ENCODE measurements at regions not wholly inside any gene's neighbourhood (a gene's known extent, or its start where the extent isn't known, plus 50 kb on each side); places are given as distances from the start of the nearest gene placed in this dataset.

DNA sequence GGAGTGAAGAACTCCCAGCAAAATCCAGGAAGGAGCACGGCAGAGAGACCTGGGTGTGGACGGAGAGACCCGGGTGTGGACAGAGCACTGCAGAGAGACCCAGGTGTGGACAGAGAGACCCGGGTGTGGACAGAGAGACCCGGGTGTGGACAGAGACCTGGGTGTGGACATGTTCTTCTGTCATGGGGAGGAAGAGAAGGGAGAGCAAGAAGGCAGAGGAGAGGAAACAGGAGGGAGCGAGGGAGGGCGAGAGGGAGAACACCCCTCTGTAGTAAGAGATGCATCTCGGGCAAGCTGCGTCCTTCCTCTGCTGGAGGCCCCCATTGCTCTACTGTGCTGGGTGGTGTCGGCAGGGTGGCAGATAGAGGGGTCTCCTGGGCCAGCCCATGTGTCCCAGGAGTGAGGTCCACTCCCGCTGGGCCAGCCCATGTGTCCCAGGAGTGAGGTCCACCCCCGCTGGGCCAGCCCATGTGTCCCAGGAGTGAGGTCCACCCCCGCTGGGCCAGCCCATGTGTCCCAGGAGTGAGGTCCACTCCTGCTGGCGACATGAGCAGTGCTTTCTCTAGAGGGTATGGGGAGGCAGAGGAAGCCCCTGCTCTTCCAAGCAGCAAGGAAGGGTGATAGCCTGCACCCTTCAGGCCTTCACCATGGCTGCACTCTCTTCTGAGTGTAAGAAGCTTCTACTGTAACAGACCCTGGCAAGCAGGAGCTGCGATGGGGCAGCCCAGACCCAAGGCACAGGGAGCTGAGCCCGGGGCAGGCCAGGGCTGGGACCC lies 934.2 kb downstream of the BRD1 start:
- Histone ChIP-seq H3K27ac (no peak overlapping the region), H3K4me3 (no peak overlapping the region), H3K27me3 (peaks cover 0 to 11% (median 0%) of the 10 kb centered on the region in 3 donors), H3K9me3 (no peaks in the 10 kb centered on the region), H3K36me3 (no peaks in the 10 kb centered on the region), H3K4me1 (no peaks in the 10 kb centered on the region)
- intact Hi-C loops (cut with DNase I): no loop called here
- DNase-seq: no peak
- TF ChIP-seq, protein P1, sequence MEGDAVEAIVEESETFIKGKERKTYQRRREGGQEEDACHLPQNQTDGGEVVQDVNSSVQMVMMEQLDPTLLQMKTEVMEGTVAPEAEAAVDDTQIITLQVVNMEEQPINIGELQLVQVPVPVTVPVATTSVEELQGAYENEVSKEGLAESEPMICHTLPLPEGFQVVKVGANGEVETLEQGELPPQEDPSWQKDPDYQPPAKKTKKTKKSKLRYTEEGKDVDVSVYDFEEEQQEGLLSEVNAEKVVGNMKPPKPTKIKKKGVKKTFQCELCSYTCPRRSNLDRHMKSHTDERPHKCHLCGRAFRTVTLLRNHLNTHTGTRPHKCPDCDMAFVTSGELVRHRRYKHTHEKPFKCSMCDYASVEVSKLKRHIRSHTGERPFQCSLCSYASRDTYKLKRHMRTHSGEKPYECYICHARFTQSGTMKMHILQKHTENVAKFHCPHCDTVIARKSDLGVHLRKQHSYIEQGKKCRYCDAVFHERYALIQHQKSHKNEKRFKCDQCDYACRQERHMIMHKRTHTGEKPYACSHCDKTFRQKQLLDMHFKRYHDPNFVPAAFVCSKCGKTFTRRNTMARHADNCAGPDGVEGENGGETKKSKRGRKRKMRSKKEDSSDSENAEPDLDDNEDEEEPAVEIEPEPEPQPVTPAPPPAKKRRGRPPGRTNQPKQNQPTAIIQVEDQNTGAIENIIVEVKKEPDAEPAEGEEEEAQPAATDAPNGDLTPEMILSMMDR (IDR thresholded peaks at IDR 0.05): no peak
- no peak for TF ChIP-seq POLR2AphosphoS5 (IDR thresholded peaks at IDR 0.05)
- no peak for TF ChIP-seq POLR2A (IDR thresholded peaks at IDR 0.05)
- no peak for TF ChIP-seq EP300 (IDR thresholded peaks at IDR 0.05)
- 65 to 80% methylated on average over 16 of the region's 16 CpGs for WGBS, 2 donors

DNA sequence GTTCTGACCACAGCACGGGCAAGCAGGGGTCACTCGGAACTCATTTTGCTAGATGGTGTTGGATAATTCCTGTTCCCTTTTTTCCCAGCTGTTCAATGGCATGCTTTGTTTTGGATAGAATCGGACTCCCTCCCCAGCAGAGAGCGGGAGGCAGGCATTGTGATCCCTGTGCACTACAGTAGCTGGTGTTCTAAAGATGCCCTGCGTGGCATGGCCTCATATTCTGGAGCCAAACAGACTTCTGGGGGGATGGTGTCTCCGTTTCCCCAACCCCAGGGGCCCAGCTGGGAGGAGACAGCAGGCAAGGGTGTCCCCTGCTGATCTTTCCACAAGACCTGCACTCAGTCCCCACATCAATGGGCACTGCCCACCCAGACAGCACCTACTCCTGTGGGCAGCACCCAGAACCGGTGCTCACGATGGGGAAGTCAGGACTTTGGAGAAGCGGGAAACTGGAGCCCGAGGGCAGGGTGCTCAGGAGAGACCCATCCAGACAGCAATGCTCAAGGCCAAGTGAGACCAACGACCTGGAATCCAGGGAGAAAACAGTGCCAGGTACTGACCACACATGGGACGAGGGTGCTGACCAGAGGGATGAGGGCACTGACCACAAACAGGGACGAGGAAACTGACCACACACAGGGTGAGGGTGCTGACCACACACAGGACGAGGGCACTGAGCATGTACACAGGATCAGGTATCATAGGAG lies 934.9 kb downstream of the BRD1 start:
- Histone ChIP-seq H3K27me3 (peaks cover 0 to 11% (median 0%) of the 10 kb centered on the region in 3 donors), H3K27ac (no peak overlapping the region), H3K9me3 (no peaks in the 10 kb centered on the region), H3K4me1 (no peaks in the 10 kb centered on the region), H3K36me3 (no peaks in the 10 kb centered on the region), H3K4me3 (no peak overlapping the region)
- 68 to 74% methylated on average over 14 of the region's 14 CpGs for WGBS, 2 donors
- TF ChIP-seq EP300 (IDR thresholded peaks at IDR 0.05) (no peak), POLR2AphosphoS5 (IDR thresholded peaks at IDR 0.05) (no peak), POLR2A (IDR thresholded peaks at IDR 0.05) (no peak)
- TF ChIP-seq, protein P1 (IDR thresholded peaks at IDR 0.05): no peak
- no peak for DNase-seq
- intact Hi-C loops (cut with DNase I): no loop called here

GRCh38 chr22:48891688-48892577 lies 935.7 kb downstream of the BRD1 start:
- Histone ChIP-seq H3K4me3 (no peak overlapping the region), H3K27ac (no peak overlapping the region), H3K36me3 (no peaks in the 10 kb centered on the region), H3K4me1 (no peaks in the 10 kb centered on the region), H3K9me3 (no peaks in the 10 kb centered on the region), H3K27me3 (peaks cover 0 to 11% (median 0%) of the 10 kb centered on the region in 3 donors)
- 65 to 72% methylated on average over 9 of the region's 9 CpGs for WGBS, 2 donors
- no peak for DNase-seq
- intact Hi-C loops (cut with DNase I): no loop called here
- no peak for TF ChIP-seq POLR2AphosphoS5 (IDR thresholded peaks at IDR 0.05)
- no peak for TF ChIP-seq EP300 (IDR thresholded peaks at IDR 0.05)
- no peak for TF ChIP-seq POLR2A (IDR thresholded peaks at IDR 0.05)
- TF ChIP-seq, protein P1 (IDR thresholded peaks at IDR 0.05): no peak

GRCh38 chr22:48890693-48891554 lies 936.7 kb downstream of the BRD1 start:
- peaks cover 0 to 14% (median 1%) of the 10 kb centered on the region in 3 donors for H3K27me3 ChIP-seq
- WGBS, 2 donors: 69 to 85% methylated on average over 14 of the region's 14 CpGs
- no peak for TF ChIP-seq EP300 (IDR thresholded peaks at IDR 0.05)
- TF ChIP-seq, protein P1 (IDR thresholded peaks at IDR 0.05): no peak
- no peak for TF ChIP-seq POLR2AphosphoS5 (IDR thresholded peaks at IDR 0.05)
- no peak for TF ChIP-seq POLR2A (IDR thresholded peaks at IDR 0.05)

More at GRCh38 chr22:48890693-48891554, 936.7 kb downstream of the BRD1 start:
- Histone ChIP-seq H3K4me3 (no peak overlapping the region), H3K4me1 (no peaks in the 10 kb centered on the region), H3K27ac (no peak overlapping the region), H3K36me3 (no peaks in the 10 kb centered on the region), H3K9me3 (no peaks in the 10 kb centered on the region)
- DNase-seq: peak; percentile 22
- intact Hi-C loops (cut with DNase I): no loop called here
